Esophagus squamous epithelium (tissue), 5 donors: ENCODE measurements at regions not wholly inside any gene's neighbourhood (a gene's known extent, or its start where the extent isn't known, plus 50 kb on each side); places are given as distances from the start of the nearest gene placed in this dataset.

Source experiments
- DNase-seq: peaks from one replicate; lab custom pipeline; 2025; lab: John Stamatoyannopoulos, UW
- H3K27ac ChIP-seq, 4 donors: fragments of 200-600 bp; sonication (generic); one replicate each; pipeline ENCODE4 v1.5.1; 2016 to 2019; ENCODE audit warnings: mild to moderate bottlenecking in 1 of 4
- H3K27me3 ChIP-seq, 4 donors: fragments of 200-600 bp; sonication (generic); 1 replicate in 3 of 4; 2 replicates in 1 of 4; pipeline versions ENCODE4 v1.5.1 to v1.6.0; 2017 to 2021; ENCODE audit warnings: antibody characterized with exemption in 1 of 4
- H3K36me3 ChIP-seq, 3 donors: fragments of 200-600 bp; sonication (generic); one replicate each; pipeline ENCODE4 v1.5.1; 2016 to 2019
- H3K4me1 ChIP-seq, 3 donors: fragments of 200-600 bp; sonication (generic); one replicate each; pipeline ENCODE4 v1.5.1; 2017 to 2019
- H3K4me3 ChIP-seq, 4 donors: fragments of 200-600 bp; sonication (generic); 1 replicate in 3 of 4; 2 replicates in 1 of 4; pipeline ENCODE4 v1.5.1; 2016 to 2019; ENCODE audit warnings: mild to moderate bottlenecking in 2 of 4, moderate library complexity in 1 of 4
- H3K9me3 ChIP-seq, 3 donors: fragments of 200-600 bp; sonication (generic); one replicate each; pipeline ENCODE4 v1.5.1; 2016 to 2019
- CTCF ChIP-seq, 6 experiments: fragments of 450-650 bp in 4 of 6; fragments of 200-600 bp in 2 of 6; sonication (generic) in 2 of 6; IDR thresholded peaks; one replicate each; pipeline ENCODE4 v1.5.1; 2016 to 2019; ENCODE audit warnings: antibody characterized with exemption in 6 of 6, mild to moderate bottlenecking in 4 of 6, moderate library complexity in 4 of 6
- POLR2A ChIP-seq, 4 donors: fragments of 450-650 bp; IDR thresholded peaks; one replicate each; pipeline ENCODE4 v1.6.1; 2017; ENCODE audit warnings: antibody characterized with exemption in 4 of 4, mild to moderate bottlenecking in 4 of 4, moderate library complexity in 3 of 4
- WGBS, 2 donors: methylation state at CpG; one replicate each; pipeline ENCODE4 v1.1.5; 2018; 5-methylcytosine and 5-hydroxymethylcytosine counted together
- intact Hi-C: fragments of 100-400 bp; cut with DNase I; formaldehyde crosslinking; loops from one replicate; pipeline ENCODE4 v1.15.0; 2022
- donor health status: DM: yes; HTN: yes; CAD: no.

- no peak for DNase-seq
- 46 to 55% methylated on average over 6 of the region's 6 CpGs for WGBS, 2 donors
- intact Hi-C loops, result no loop called here
- H3K27ac ChIP-seq, result no peak overlapping the region
- H3K36me3 ChIP-seq, result no peaks in the 10 kb centered on the region
- peaks cover 0 to 14% (median 4%) of the 10 kb centered on the region in 3 donors for H3K9me3 ChIP-seq
- no peaks in the 10 kb centered on the region for H3K27me3 ChIP-seq
- TF ChIP-seq CTCF (IDR thresholded peaks at IDR 0.05) (no peak), POLR2A (IDR thresholded peaks at IDR 0.05) (no peak)
- H3K4me1 ChIP-seq, result no peaks in the 10 kb centered on the region
- H3K4me3 ChIP-seq, result no peak overlapping the region
Observed at GRCh38 chr19:27705896-27706295, 1507.1 kb downstream of the UQCRFS1 start.

DNA sequence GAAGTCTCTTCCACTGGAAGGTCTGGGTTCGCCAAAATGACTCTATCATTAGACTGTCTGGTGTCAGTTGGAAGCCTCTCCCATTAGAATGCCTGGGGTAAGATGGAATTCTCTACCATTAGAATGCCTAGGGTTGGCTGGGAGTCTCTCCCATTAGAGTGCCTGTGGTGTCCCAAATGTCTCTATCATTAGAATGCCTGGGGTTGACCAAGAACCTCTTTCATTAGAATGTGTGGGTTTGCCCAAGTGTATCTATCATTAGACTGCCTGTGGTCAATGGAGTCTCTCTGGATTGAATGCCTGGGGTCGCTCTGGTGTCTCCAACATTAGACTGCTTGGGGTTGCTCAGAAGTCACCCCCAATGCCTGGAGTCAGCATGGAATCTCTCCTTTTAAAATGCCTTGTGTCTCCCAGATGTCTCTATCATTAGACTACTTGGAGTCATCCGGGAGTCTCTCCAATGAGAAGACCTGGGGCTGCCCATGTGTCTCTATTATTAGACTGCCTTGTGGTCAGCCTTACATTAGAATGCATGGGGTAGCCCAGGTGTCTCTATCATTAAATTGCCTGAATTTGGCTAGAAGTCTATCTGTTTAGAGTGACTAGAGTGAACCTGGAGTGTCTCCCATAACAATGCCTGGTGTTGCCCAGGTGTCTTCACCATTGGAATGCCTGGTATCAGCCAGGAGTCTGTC is 1518.4 kb downstream of the UQCRFS1 start:
- Histone ChIP-seq H3K4me1 (no peaks in the 10 kb centered on the region), H3K9me3 (peaks cover 0 to 33% (median 10%) of the 10 kb centered on the region in 3 donors), H3K4me3 (no peak overlapping the region), H3K27ac (no peak overlapping the region), H3K36me3 (no peaks in the 10 kb centered on the region), H3K27me3 (no peaks in the 10 kb centered on the region)
- no peak for DNase-seq
- 50 to 71% methylated on average over 2 of the region's 3 CpGs for WGBS, 2 donors
- TF ChIP-seq CTCF (IDR thresholded peaks at IDR 0.05) (no peak), POLR2A (IDR thresholded peaks at IDR 0.05) (no peak)
- intact Hi-C loops, result no loop called here

DNA sequence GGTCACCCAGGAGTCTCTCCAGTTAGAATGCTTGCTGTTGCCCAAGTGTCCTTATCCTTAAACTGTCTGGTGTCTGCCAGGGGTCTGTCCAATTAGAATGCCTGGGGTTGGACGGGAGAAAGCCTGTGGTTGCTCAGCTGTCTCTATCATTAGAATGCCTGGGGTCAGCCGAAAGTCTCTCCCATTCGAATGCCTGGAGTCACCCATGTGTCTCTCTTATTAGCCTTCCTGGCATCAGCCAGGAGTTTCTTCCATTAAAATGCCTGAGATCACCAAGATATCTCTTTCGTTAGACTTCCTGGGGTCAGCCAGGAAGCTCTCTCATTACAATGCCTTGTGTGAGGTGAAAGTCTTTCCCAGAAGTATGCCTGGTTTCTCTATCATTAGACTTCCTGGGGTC is 1521.0 kb downstream of the UQCRFS1 start:
- Histone ChIP-seq H3K4me3 (no peak overlapping the region), H3K9me3 (peaks cover 0 to 33% (median 10%) of the 10 kb centered on the region in 3 donors), H3K4me1 (no peaks in the 10 kb centered on the region), H3K27ac (no peak overlapping the region), H3K36me3 (no peaks in the 10 kb centered on the region), H3K27me3 (no peaks in the 10 kb centered on the region)
- TF ChIP-seq CTCF (IDR thresholded peaks at IDR 0.05) (no peak), POLR2A (IDR thresholded peaks at IDR 0.05) (no peak)
- intact Hi-C loops, result no loop called here
- no peak for DNase-seq
- 48 to 67% methylated on average over 3 to 4 of the region's 4 CpGs for WGBS, 2 donors

DNA sequence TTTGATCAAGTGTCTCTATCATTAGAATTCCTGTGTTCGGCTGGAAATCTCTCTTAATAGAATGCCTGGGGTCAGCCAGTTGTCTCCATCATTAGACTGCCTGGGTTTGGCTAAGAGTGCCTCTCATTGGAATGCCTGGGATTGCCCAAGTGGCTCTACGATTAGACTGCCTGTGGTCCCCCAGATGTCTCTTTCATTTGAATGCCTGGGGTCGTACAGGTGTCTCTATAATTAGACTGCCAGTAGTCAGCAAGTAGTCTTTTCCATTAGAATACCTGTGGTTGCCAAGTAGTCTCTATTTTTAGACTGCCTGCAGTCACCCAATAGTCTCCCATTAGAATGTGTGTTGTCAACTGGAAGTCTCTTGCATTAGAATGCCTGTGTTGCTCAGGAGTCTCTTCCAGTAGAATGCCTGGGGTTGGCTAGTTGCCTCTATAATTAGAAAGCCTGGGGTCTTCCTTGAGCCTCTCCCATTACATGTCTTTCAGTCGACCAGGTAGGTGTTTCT is 1523.2 kb downstream of the UQCRFS1 start:
- DNase-seq, result no peak

More for the DNA sequence above, 1523.2 kb downstream of the UQCRFS1 start:
- H3K36me3 ChIP-seq, result no peaks in the 10 kb centered on the region
- no peak overlapping the region for H3K27ac ChIP-seq
- 39 to 59% methylated on average over 4 of the region's 4 CpGs for WGBS, 2 donors
- H3K9me3 ChIP-seq, result peaks cover 0 to 29% (median 10%) of the 10 kb centered on the region in 3 donors
- H3K4me3 ChIP-seq, result no peak overlapping the region
- TF ChIP-seq CTCF (IDR thresholded peaks at IDR 0.05) (no peak), POLR2A (IDR thresholded peaks at IDR 0.05) (no peak)
- no peaks in the 10 kb centered on the region for H3K27me3 ChIP-seq
- H3K4me1 ChIP-seq, result no peaks in the 10 kb centered on the region
- intact Hi-C loops, result no loop called here
